Right atrium auricular region (tissue), 2 donors: ENCODE measurements at regions not wholly inside any gene's neighbourhood (a gene's known extent, or its start where the extent isn't known, plus 50 kb on each side); places are given as distances from the start of the nearest gene placed in this dataset.

Experiments
- DNase-seq: peaks from one replicate; pipeline ENCODE4 v3.0.0-alpha.2; 2019; ENCODE audit warnings: low spot score
- H3K27ac ChIP-seq, 2 donors: fragments of 200-600 bp; sonication (generic); 1 replicate in 1 of 2; 2 replicates in 1 of 2; pipeline ENCODE4 v1.5.1; 2016 to 2019
- H3K27me3 ChIP-seq, 2 donors: fragments of 200-600 bp; sonication (generic); one replicate each; pipeline versions ENCODE4 v1.5.1 to v1.6.0; 2017 to 2019
- H3K36me3 ChIP-seq: fragments of 200-600 bp; sonication (generic); one replicate; pipeline ENCODE4 v1.5.1; 2016
- H3K4me1 ChIP-seq, 2 donors: fragments of 200-600 bp; sonication (generic); one replicate each; pipeline versions ENCODE4 v1.5.1 to v1.6.0; 2017 to 2019
- H3K4me3 ChIP-seq, 2 donors: fragments of 200-600 bp; sonication (generic); 1 replicate in 1 of 2; 2 replicates in 1 of 2; pipeline ENCODE4 v1.5.1; 2017 to 2019; ENCODE audit warnings: mild to moderate bottlenecking in 1 of 2, moderate library complexity in 1 of 2
- H3K9me3 ChIP-seq, 2 donors: fragments of 200-600 bp; sonication (generic); one replicate each; pipeline ENCODE4 v1.5.1; 2019
- CTCF ChIP-seq, 2 donors: fragments of 200-600 bp; sonication (generic); IDR thresholded peaks; one replicate each; pipeline ENCODE4 v1.5.1; 2019; ENCODE audit warnings: antibody characterized with exemption in 2 of 2

DNA sequence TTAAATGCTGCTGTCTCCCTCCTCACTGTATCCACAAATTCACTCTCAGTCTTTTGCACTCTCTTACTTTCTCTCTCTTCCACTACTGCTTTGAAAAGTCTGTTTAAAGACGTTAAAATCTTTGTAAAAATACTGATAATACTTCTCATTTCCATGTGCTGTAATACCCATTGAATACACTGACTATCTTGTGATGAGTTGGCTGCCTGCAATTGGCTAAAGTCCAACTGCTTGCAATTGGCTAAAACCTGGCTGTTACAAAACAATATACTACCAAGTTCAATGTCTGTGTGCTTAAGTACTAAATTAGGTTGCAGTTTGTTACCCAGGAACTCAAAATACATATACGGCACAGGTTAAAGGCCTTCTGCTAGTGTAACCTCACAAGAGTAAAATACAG, 264.8 kb downstream of the THBS2 start:
- no peaks in the 10 kb centered on the region for H3K9me3 ChIP-seq
- no peak for DNase-seq
- H3K4me1 ChIP-seq = no peaks in the 10 kb centered on the region
- H3K27ac ChIP-seq = no peak overlapping the region
- H3K27me3 ChIP-seq = no peaks in the 10 kb centered on the region
- no peak for TF ChIP-seq CTCF (IDR thresholded peaks at IDR 0.05)
- H3K4me3 ChIP-seq = no peak overlapping the region
- H3K36me3 ChIP-seq = no peaks in the 10 kb centered on the region

GRCh38 chr6:168988280-168988679, 265.4 kb downstream of the THBS2 start:
- Histone ChIP-seq H3K4me1 (no peaks in the 10 kb centered on the region), H3K36me3 (no peaks in the 10 kb centered on the region), H3K27me3 (no peaks in the 10 kb centered on the region), H3K9me3 (no peaks in the 10 kb centered on the region), H3K27ac (no peak overlapping the region), H3K4me3 (no peak overlapping the region)
- DNase-seq = no peak
- TF ChIP-seq CTCF (IDR thresholded peaks at IDR 0.05) = no peak

GRCh38 chr6:168985705-168986104, 267.9 kb downstream of the THBS2 start:
- H3K27ac ChIP-seq = no peak overlapping the region
- no peaks in the 10 kb centered on the region for H3K36me3 ChIP-seq
- H3K9me3 ChIP-seq = peaks cover 0 to 11% of the 10 kb centered on the region in 2 donors
- H3K4me1 ChIP-seq = no peaks in the 10 kb centered on the region
- DNase-seq = no peak
- no peak for TF ChIP-seq CTCF (IDR thresholded peaks at IDR 0.05)
- no peaks in the 10 kb centered on the region for H3K27me3 ChIP-seq
- no peak overlapping the region for H3K4me3 ChIP-seq

GRCh38 chr6:168983925-168984324, 269.7 kb downstream of the THBS2 start:
- Histone ChIP-seq H3K9me3 (peaks cover 0 to 27% of the 10 kb centered on the region in 2 donors), H3K27ac (no peak overlapping the region)
- TF ChIP-seq CTCF (IDR thresholded peaks at IDR 0.05) = no peak

GRCh38 chr6:168981187-168981586, 272.5 kb downstream of the THBS2 start:
- H3K4me1 ChIP-seq = no peaks in the 10 kb centered on the region
- H3K36me3 ChIP-seq = no peaks in the 10 kb centered on the region
- no peak for TF ChIP-seq CTCF (IDR thresholded peaks at IDR 0.05)
- peaks cover 0 to 28% of the 10 kb centered on the region in 2 donors for H3K9me3 ChIP-seq
- H3K27me3 ChIP-seq = no peaks in the 10 kb centered on the region
- H3K27ac ChIP-seq = no peak overlapping the region
- H3K4me3 ChIP-seq = no peak overlapping the region
- no peak for DNase-seq

More at GRCh38 chr6:168983925-168984324, 269.7 kb downstream of the THBS2 start:
- Histone ChIP-seq H3K27me3 (no peaks in the 10 kb centered on the region), H3K36me3 (no peaks in the 10 kb centered on the region), H3K4me3 (no peak overlapping the region), H3K4me1 (no peaks in the 10 kb centered on the region)
- no peak for DNase-seq

DNA sequence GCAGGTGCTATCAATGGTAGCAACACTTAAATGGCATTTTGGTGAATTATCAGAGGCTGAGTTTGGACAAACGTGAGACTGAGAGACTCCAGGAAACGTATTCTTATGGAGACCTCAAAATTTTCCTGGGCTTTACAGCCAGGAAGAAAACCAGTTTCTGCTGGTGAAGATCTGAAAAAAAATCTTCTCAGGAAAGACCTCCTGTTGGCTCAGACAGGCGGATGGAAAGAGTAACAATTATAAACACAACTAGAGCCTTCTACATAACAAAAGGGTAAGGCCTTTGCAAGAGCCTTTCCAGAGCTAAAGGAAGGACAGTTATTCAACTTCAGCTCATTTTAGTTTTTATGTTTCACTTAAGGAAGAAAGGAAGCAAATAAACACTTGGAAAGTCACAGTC, 274.4 kb downstream of the THBS2 start:
- Histone ChIP-seq H3K4me1 (no peaks in the 10 kb centered on the region), H3K27me3 (no peaks in the 10 kb centered on the region), H3K4me3 (no peak overlapping the region), H3K36me3 (no peaks in the 10 kb centered on the region), H3K9me3 (peaks cover 0 to 28% of the 10 kb centered on the region in 2 donors), H3K27ac (no peak overlapping the region)
- no peak for TF ChIP-seq CTCF (IDR thresholded peaks at IDR 0.05)
- no peak for DNase-seq
